ENCODE measurements at regions not wholly inside any gene's neighbourhood (a gene's known extent, or its start where the extent isn't known, plus 50 kb on each side); places are given as distances from the start of the nearest gene placed in this dataset.

DNA sequence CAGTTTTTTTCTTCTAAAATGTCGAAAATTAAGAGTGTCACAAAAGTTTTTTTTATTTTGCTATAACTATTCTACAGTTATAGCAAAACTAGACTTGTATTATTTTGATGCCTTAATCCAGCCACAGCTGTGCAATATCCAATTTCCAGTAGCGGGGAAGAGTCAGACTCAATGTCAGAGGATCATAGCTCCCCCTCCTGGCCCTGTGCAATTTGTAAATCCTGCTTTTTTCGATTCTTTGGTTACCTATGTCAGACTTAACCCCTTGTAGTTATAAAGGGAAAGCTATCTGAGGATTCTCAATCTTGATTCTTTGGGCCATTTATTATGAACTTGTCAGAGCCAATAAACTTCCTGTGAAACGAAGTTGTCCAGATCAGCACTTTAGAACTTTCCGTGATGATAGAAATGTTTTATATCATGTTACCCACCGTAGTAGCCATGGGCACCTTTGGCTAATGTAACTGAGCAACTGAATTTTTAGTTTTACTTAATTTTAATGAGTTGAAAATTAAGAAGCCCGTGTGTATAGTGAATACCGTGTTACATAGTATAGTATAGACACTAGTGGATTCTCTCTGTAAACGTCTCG lies 87.7 kb upstream of the PRKCQ start:
- peak; percentile 53 to 58 for DNase-seq
- Histone ChIP-seq H3K4me3 (ENCODE audit: low read depth, low read length) (no peak overlapping the region), H3K36me3 (ENCODE audit: control insufficient read depth, insufficient read depth, low read length) (no peaks in the 10 kb centered on the region), H3K4me1 (no peaks in the 10 kb centered on the region), H3K27me3 (replicated peaks; ENCODE audit: control insufficient read depth, insufficient read depth, low read length) (no peaks in the 10 kb centered on the region), H3K9me3 (no peaks in the 10 kb centered on the region)
- intact Hi-C loops (cut with micrococcal nuclease; ENCODE audit: unreplicated experiment): loop anchor here (1.0 to 5.0 kb wide), 3 partner anchors 87 to 250 kb away; partner anchors contain the start of gene PRKCQ
- Mint-ChIP-seq H3K9me3 (ENCODE audit: unreplicated experiment) (no peaks in the 10 kb centered on the region), H3K4me3 (ENCODE audit: unreplicated experiment) (no peak overlapping the region), H3K27ac (ENCODE audit: unreplicated experiment) (no peak overlapping the region), H3K36me3 (ENCODE audit: insufficient read depth, unreplicated experiment) (no peaks in the 10 kb centered on the region), H3K4me1 (ENCODE audit: low read depth, unreplicated experiment) (no peaks in the 10 kb centered on the region), H3K27me3 (ENCODE audit: insufficient read depth, unreplicated experiment) (peaks cover 17% of the 10 kb centered on the region)
- CTCF ChIA-PET: interaction anchor here (0.6 to 1.6 kb wide), 9 partner anchors 12 to 259 kb away, joined by 3 to 6 read pairs (median 3); partner anchors contain the start of gene PRKCQ
- TF ChIP-seq, protein P1, sequence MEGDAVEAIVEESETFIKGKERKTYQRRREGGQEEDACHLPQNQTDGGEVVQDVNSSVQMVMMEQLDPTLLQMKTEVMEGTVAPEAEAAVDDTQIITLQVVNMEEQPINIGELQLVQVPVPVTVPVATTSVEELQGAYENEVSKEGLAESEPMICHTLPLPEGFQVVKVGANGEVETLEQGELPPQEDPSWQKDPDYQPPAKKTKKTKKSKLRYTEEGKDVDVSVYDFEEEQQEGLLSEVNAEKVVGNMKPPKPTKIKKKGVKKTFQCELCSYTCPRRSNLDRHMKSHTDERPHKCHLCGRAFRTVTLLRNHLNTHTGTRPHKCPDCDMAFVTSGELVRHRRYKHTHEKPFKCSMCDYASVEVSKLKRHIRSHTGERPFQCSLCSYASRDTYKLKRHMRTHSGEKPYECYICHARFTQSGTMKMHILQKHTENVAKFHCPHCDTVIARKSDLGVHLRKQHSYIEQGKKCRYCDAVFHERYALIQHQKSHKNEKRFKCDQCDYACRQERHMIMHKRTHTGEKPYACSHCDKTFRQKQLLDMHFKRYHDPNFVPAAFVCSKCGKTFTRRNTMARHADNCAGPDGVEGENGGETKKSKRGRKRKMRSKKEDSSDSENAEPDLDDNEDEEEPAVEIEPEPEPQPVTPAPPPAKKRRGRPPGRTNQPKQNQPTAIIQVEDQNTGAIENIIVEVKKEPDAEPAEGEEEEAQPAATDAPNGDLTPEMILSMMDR (IDR thresholded peaks at IDR 0.05; ENCODE audit: insufficient read depth in 1 of 2, low read depth in 1 of 2, low read length in 1 of 2, severe bottlenecking in 1 of 2, unreplicated experiment in 1 of 2): peak; percentile 74 to 77
- POLR2A ChIA-PET: no interaction called here
- BruUV-seq (replicated peaks): no TSS peak

- no TSS peak for BruUV-seq (replicated peaks)
- TF ChIP-seq, protein P1 (IDR thresholded peaks at IDR 0.05; ENCODE audit: insufficient read depth in 1 of 2, low read depth in 1 of 2, low read length in 1 of 2, severe bottlenecking in 1 of 2, unreplicated experiment in 1 of 2): no peak
- DNase-seq: no peak
- Mint-ChIP-seq H3K4me1 (ENCODE audit: low read depth, unreplicated experiment) (no peaks in the 10 kb centered on the region), H3K27ac (ENCODE audit: unreplicated experiment) (no peak overlapping the region), H3K36me3 (ENCODE audit: insufficient read depth, unreplicated experiment) (no peaks in the 10 kb centered on the region), H3K9me3 (ENCODE audit: unreplicated experiment) (no peaks in the 10 kb centered on the region), H3K4me3 (ENCODE audit: unreplicated experiment) (no peak overlapping the region), H3K27me3 (ENCODE audit: insufficient read depth, unreplicated experiment) (peaks cover 14% of the 10 kb centered on the region)
- Histone ChIP-seq H3K36me3 (ENCODE audit: control insufficient read depth, insufficient read depth, low read length) (no peaks in the 10 kb centered on the region), H3K9me3 (no peaks in the 10 kb centered on the region), H3K4me3 (ENCODE audit: low read depth, low read length) (no peak overlapping the region), H3K27me3 (replicated peaks; ENCODE audit: control insufficient read depth, insufficient read depth, low read length) (no peaks in the 10 kb centered on the region), H3K4me1 (no peaks in the 10 kb centered on the region)
- CTCF ChIA-PET: interaction anchor here (0.6 to 1.6 kb wide), 9 partner anchors 13 to 258 kb away, joined by 3 to 6 read pairs (median 3); partner anchors contain the start of gene PRKCQ
- intact Hi-C loops (cut with micrococcal nuclease; ENCODE audit: unreplicated experiment): loop anchor here (1.0 to 5.0 kb wide), 3 partner anchors 87 to 250 kb away; partner anchors contain the start of gene PRKCQ
- POLR2A ChIA-PET: no interaction called here
Measured at GRCh38 chr10:6667150-6667549, 87.1 kb upstream of the PRKCQ start.

DNA sequence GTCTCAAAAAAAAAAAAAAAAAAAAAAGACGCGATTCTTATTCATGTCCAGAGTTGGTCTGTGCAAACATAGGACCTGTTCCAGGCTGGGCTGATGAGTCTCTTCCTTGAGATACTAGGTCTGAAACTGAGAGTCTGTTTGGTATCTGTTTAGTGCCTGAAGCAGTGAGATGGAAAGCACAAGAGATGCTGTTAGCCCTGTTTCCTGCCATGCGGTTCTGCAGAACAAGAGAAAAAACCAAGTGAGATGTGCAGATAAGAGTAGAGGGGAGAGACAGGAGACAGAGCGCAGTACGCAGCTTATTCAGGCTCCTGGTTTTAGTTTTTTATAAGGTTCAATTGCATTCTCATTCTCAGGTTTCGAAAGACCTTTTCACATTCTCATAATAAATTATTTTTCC lies 85.8 kb upstream of the PRKCQ start:
- CTCF ChIA-PET: no interaction called here
- TF ChIP-seq, protein P1 (IDR thresholded peaks at IDR 0.05; ENCODE audit: insufficient read depth in 1 of 2, low read depth in 1 of 2, low read length in 1 of 2, severe bottlenecking in 1 of 2, unreplicated experiment in 1 of 2): no peak
- intact Hi-C loops (cut with micrococcal nuclease; ENCODE audit: unreplicated experiment): loop anchor here (5.0 kb wide), 1 partner anchor 219 kb away; no protein-coding TSS in a partner anchor
- Histone ChIP-seq H3K4me1 (no peaks in the 10 kb centered on the region), H3K4me3 (ENCODE audit: low read depth, low read length) (no peak overlapping the region), H3K36me3 (ENCODE audit: control insufficient read depth, insufficient read depth, low read length) (no peaks in the 10 kb centered on the region), H3K27me3 (replicated peaks; ENCODE audit: control insufficient read depth, insufficient read depth, low read length) (no peaks in the 10 kb centered on the region), H3K9me3 (0 out of 2 replicates have a peak, but pooled peaks cover 2% of the 10 kb centered on the region)
- H3K4me1 Mint-ChIP-seq (ENCODE audit: low read depth, unreplicated experiment): no peaks in the 10 kb centered on the region
- no peak overlapping the region for H3K27ac Mint-ChIP-seq (ENCODE audit: unreplicated experiment)
- H3K9me3 Mint-ChIP-seq (ENCODE audit: unreplicated experiment): no peaks in the 10 kb centered on the region
- DNase-seq: no peak
- POLR2A ChIA-PET: no interaction called here
- H3K4me3 Mint-ChIP-seq (ENCODE audit: unreplicated experiment): no peak overlapping the region
- no peaks in the 10 kb centered on the region for H3K36me3 Mint-ChIP-seq (ENCODE audit: insufficient read depth, unreplicated experiment)
- no TSS peak for BruUV-seq (replicated peaks)
- H3K27me3 Mint-ChIP-seq (ENCODE audit: insufficient read depth, unreplicated experiment): peaks cover 9% of the 10 kb centered on the region
